B cell (primary cell): ENCODE measurements at regions not wholly inside any gene's neighbourhood (a gene's known extent, or its start where the extent isn't known, plus 50 kb on each side); places are given as distances from the start of the nearest gene placed in this dataset.

Source experiments
- EZH2 ChIP-seq: IDR thresholded peaks from 2 replicates; pipeline ENCODE4 v1.6.1; 2012; ENCODE audit warnings: borderline replicate concordance, low read depth, mild to moderate bottlenecking, moderate library complexity, low read length; ENCODE audit not compliant: insufficient read depth, poor library complexity, severe bottlenecking
- TF ChIP-seq, protein P1 (sequence below): fragments of 200-600 bp; IDR thresholded peaks from one replicate; pipeline ENCODE4 v1.8.0; 2022; ENCODE audit warnings: antibody characterized with exemption, mild to moderate bottlenecking

DNA sequence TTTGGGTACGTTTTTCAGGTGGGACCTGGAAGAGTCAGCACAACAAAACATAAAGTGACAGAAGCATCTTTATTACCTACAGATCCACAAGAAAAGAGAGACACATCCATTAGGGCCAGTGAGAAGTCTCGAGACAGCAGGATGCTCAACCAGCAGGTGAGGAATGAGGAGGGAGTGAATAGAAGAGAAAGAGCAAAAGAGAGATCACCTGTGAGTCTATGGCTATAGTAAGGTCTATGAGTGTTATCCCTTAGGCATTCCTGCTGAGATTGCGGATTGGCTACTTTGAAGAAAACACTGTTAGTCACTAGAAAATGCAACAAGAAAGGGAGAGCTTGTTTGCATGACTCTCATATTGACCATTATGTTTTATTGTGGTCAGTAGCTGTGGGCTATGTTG, 1556.2 kb upstream of the GBE1 start:
- TF ChIP-seq, protein P1, sequence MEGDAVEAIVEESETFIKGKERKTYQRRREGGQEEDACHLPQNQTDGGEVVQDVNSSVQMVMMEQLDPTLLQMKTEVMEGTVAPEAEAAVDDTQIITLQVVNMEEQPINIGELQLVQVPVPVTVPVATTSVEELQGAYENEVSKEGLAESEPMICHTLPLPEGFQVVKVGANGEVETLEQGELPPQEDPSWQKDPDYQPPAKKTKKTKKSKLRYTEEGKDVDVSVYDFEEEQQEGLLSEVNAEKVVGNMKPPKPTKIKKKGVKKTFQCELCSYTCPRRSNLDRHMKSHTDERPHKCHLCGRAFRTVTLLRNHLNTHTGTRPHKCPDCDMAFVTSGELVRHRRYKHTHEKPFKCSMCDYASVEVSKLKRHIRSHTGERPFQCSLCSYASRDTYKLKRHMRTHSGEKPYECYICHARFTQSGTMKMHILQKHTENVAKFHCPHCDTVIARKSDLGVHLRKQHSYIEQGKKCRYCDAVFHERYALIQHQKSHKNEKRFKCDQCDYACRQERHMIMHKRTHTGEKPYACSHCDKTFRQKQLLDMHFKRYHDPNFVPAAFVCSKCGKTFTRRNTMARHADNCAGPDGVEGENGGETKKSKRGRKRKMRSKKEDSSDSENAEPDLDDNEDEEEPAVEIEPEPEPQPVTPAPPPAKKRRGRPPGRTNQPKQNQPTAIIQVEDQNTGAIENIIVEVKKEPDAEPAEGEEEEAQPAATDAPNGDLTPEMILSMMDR: no peak
- TF ChIP-seq EZH2: no peak
